Liver (tissue), 7 donors: ENCODE measurements at regions not wholly inside any gene's neighbourhood (a gene's known extent, or its start where the extent isn't known, plus 50 kb on each side); places are given as distances from the start of the nearest gene placed in this dataset.

ENCODE experiments used
- DNase-seq: peaks from one replicate; pipeline ENCODE4 v3.0.0-alpha.2; 2017; ENCODE audit warnings: low spot score
- H3K27ac ChIP-seq, 2 donors: one replicate each; pipeline ENCODE4 v1.7.0; 2013; ENCODE audit warnings: inconsistent platforms in 2 of 2, low read length in 2 of 2, control low read depth in 1 of 2, low read depth in 1 of 2, mild to moderate bottlenecking in 1 of 2
- H3K27me3 ChIP-seq, 4 donors: one replicate each; pipeline versions ENCODE4 v1.6.1 to v1.7.0; 2013; ENCODE audit warnings: low read length in 3 of 4, inconsistent platforms in 1 of 4, mild to moderate bottlenecking in 1 of 4, moderate library complexity in 1 of 4; ENCODE audit not compliant: control insufficient read depth in 4 of 4, insufficient read depth in 4 of 4
- H3K36me3 ChIP-seq, 4 donors: one replicate each; pipeline versions ENCODE4 v1.6.1 to v1.7.0; 2013; ENCODE audit warnings: low read length in 3 of 4, mild to moderate bottlenecking in 3 of 4, low read depth in 1 of 4, moderate library complexity in 1 of 4; ENCODE audit not compliant: control insufficient read depth in 4 of 4, insufficient read depth in 3 of 4
- H3K4me1 ChIP-seq, 4 donors: one replicate each; pipeline versions ENCODE4 v1.6.1 to v1.7.0; 2013; ENCODE audit warnings: low read length in 3 of 4, mild to moderate bottlenecking in 3 of 4, moderate library complexity in 1 of 4; ENCODE audit not compliant: control insufficient read depth in 4 of 4, insufficient read depth in 4 of 4
- H3K4me3 ChIP-seq, 3 donors: one replicate each; pipeline versions ENCODE4 v1.6.1 to v1.7.0; 2013; ENCODE audit warnings: low read length in 3 of 3, control low read depth in 1 of 3, low read depth in 1 of 3, mild to moderate bottlenecking in 1 of 3
- H3K9ac ChIP-seq, 2 donors: one replicate each; pipeline ENCODE4 v1.7.0; 2013; ENCODE audit warnings: low read length in 2 of 2, mild to moderate bottlenecking in 2 of 2, moderate library complexity in 2 of 2, control low read depth in 1 of 2, low read depth in 1 of 2
- H3K9me3 ChIP-seq, 4 donors: one replicate each; pipeline versions ENCODE4 v1.6.1 to v1.7.0; 2013; ENCODE audit warnings: low read length in 3 of 4; ENCODE audit not compliant: control insufficient read depth in 4 of 4
- EGR1 ChIP-seq, 2 donors: IDR thresholded peaks; 2 replicates each; pipeline ENCODE4 v1.6.1; 2016 to 2018; ENCODE audit warnings: antibody characterized with exemption in 2 of 2, low read depth in 2 of 2
- FOXA1 ChIP-seq: IDR thresholded peaks from 2 replicates; pipeline ENCODE4 v1.6.1; 2016; ENCODE audit warnings: antibody characterized with exemption
- FOXA2 ChIP-seq: IDR thresholded peaks from 2 replicates; pipeline ENCODE4 v1.6.1; 2016; ENCODE audit warnings: antibody characterized with exemption
- GABPA ChIP-seq, 2 donors: IDR thresholded peaks in 1 of 2; conservative IDR thresholded peaks in 1 of 2; 2 replicates each; pipeline ENCODE4 v1.6.1; 2016; ENCODE audit warnings: antibody characterized with exemption in 2 of 2, mild to moderate bottlenecking in 1 of 2, moderate library complexity in 1 of 2
- HNF4G ChIP-seq: IDR thresholded peaks from 2 replicates; pipeline ENCODE4 v1.6.1; 2016; ENCODE audit warnings: antibody characterized with exemption
- JUND ChIP-seq, 2 donors: IDR thresholded peaks; 2 replicates each; pipeline ENCODE4 v1.6.1; 2016; ENCODE audit warnings: antibody characterized with exemption in 2 of 2
- MAX ChIP-seq: IDR thresholded peaks from 2 replicates; pipeline ENCODE4 v1.6.1; 2016; ENCODE audit warnings: antibody characterized with exemption
- NR2F2 ChIP-seq: IDR thresholded peaks from 2 replicates; pipeline ENCODE4 v1.6.1; 2016; ENCODE audit warnings: antibody characterized with exemption
- RAD21 ChIP-seq, 2 donors: IDR thresholded peaks; 2 replicates each; pipeline ENCODE4 v1.6.1; 2016; ENCODE audit warnings: antibody characterized with exemption in 2 of 2, mild to moderate bottlenecking in 2 of 2
- RXRA ChIP-seq, 2 donors: IDR thresholded peaks; 2 replicates each; pipeline ENCODE4 v1.6.1; 2017 to 2018; ENCODE audit warnings: antibody characterized with exemption in 2 of 2, mild to moderate bottlenecking in 1 of 2
- SP1 ChIP-seq: IDR thresholded peaks from 2 replicates; pipeline ENCODE4 v1.6.1; 2018; ENCODE audit warnings: antibody characterized with exemption, mild to moderate bottlenecking
- WGBS: extraction: QIAGEN DNeasy Blood & Tissue Kit; methylation state at CpG from one replicate; pipeline ENCODE4 v1.1.7; 2013; 5-methylcytosine and 5-hydroxymethylcytosine counted together
- TF ChIP-seq, protein P1 (sequence below): IDR thresholded peaks from 2 replicates; pipeline ENCODE4 v1.6.1; 2016; ENCODE audit warnings: antibody characterized with exemption
- TF ChIP-seq, protein P2 (sequence below): IDR thresholded peaks from 2 replicates; pipeline ENCODE4 v1.6.1; 2016; ENCODE audit warnings: antibody characterized with exemption, mild to moderate bottlenecking
- donor health status: healthy.
- donor health status: healthy.
- donor health status: healthy.
- donor health status: healthy.

- DNase-seq, result no peak
- H3K36me3 ChIP-seq, result no peaks in the 10 kb centered on the region
- no peaks in the 10 kb centered on the region for H3K9me3 ChIP-seq
- H3K9ac ChIP-seq, result no peak overlapping the region
- TF ChIP-seq, protein P1, sequence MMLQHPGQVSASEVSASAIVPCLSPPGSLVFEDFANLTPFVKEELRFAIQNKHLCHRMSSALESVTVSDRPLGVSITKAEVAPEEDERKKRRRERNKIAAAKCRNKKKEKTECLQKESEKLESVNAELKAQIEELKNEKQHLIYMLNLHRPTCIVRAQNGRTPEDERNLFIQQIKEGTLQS, result no peak
- TF ChIP-seq, protein P2, sequence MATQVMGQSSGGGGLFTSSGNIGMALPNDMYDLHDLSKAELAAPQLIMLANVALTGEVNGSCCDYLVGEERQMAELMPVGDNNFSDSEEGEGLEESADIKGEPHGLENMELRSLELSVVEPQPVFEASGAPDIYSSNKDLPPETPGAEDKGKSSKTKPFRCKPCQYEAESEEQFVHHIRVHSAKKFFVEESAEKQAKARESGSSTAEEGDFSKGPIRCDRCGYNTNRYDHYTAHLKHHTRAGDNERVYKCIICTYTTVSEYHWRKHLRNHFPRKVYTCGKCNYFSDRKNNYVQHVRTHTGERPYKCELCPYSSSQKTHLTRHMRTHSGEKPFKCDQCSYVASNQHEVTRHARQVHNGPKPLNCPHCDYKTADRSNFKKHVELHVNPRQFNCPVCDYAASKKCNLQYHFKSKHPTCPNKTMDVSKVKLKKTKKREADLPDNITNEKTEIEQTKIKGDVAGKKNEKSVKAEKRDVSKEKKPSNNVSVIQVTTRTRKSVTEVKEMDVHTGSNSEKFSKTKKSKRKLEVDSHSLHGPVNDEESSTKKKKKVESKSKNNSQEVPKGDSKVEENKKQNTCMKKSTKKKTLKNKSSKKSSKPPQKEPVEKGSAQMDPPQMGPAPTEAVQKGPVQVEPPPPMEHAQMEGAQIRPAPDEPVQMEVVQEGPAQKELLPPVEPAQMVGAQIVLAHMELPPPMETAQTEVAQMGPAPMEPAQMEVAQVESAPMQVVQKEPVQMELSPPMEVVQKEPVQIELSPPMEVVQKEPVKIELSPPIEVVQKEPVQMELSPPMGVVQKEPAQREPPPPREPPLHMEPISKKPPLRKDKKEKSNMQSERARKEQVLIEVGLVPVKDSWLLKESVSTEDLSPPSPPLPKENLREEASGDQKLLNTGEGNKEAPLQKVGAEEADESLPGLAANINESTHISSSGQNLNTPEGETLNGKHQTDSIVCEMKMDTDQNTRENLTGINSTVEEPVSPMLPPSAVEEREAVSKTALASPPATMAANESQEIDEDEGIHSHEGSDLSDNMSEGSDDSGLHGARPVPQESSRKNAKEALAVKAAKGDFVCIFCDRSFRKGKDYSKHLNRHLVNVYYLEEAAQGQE, result no peak
- no peak overlapping the region for H3K27ac ChIP-seq
- H3K4me1 ChIP-seq, result no peaks in the 10 kb centered on the region
- H3K27me3 ChIP-seq, result peaks cover 0 to 5% (median 0%) of the 10 kb centered on the region in 4 donors
- no peak overlapping the region for H3K4me3 ChIP-seq
Observed at GRCh38 chr13:107649079-107649478, 566.3 kb downstream of the LIG4 start.

DNA sequence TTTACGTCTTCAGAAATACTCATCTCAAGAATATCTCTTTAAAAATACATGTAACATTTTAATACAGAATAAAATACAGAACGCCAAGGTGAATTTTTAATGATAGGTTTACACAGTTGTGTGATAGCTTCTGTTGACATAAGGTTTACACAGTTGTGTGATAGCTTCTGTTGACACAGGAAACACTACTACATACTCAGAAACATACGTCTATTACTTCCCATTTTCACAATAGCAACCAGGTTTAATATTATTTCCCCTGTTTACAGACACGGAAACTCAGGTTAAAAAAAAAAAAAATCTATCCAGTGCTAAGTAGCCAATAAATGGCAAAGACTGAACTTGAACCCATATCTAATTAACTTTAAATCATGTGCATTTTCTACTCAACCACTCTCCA, 571.2 kb downstream of the LIG4 start:
- H3K27me3 ChIP-seq, result peaks cover 0 to 2% (median 0%) of the 10 kb centered on the region in 4 donors
- no peak for TF ChIP-seq GABPA (IDR thresholded peaks at IDR 0.05 in 1 of 2, conservative IDR thresholded peaks at IDR 0.05 in 1 of 2)
- no peak for TF ChIP-seq SP1
- TF ChIP-seq FOXA2, result no peak
- TF ChIP-seq EGR1 (IDR thresholded peaks at IDR 0.05; ENCODE audit: low read depth in 2 of 2), result no peak
- TF ChIP-seq NR2F2, result no peak
- TF ChIP-seq MAX, result no peak
- TF ChIP-seq, protein P2, result no peak
- TF ChIP-seq HNF4G, result no peak
- no peak for TF ChIP-seq RAD21 (IDR thresholded peaks at IDR 0.05)
- no peak for TF ChIP-seq FOXA1
- TF ChIP-seq RXRA (IDR thresholded peaks at IDR 0.05), result no peak
- no peak for TF ChIP-seq JUND (IDR thresholded peaks at IDR 0.05)
- no peak overlapping the region for H3K9ac ChIP-seq
- H3K27ac ChIP-seq, result no peak overlapping the region
- DNase-seq, result no peak
- no peaks in the 10 kb centered on the region for H3K9me3 ChIP-seq
- no peaks in the 10 kb centered on the region for H3K36me3 ChIP-seq
- 43% methylated on average over 4 of the region's 4 CpGs for WGBS
- no peaks in the 10 kb centered on the region for H3K4me1 ChIP-seq
- H3K4me3 ChIP-seq, result no peak overlapping the region
